Loucy (cell line): ENCODE measurements at regions not wholly inside any gene's neighbourhood (a gene's known extent, or its start where the extent isn't known, plus 50 kb on each side); places are given as distances from the start of the nearest gene placed in this dataset.

Source experiments
- CTCF ChIP-seq: fragments of 200-600 bp; sonication (generic); conservative IDR thresholded peaks from 2 replicates; pipeline ENCODE4 v1.5.1; 2014; ENCODE audit warnings: mild to moderate bottlenecking, antibody characterized with exemption, low read length
- EZH2phosphoT487 ChIP-seq: fragments of 200-600 bp; IDR thresholded peaks from 2 replicates; pipeline ENCODE4 v1.6.1; 2018; ENCODE audit warnings: antibody characterized with exemption, mild to moderate bottlenecking, moderate library complexity, borderline replicate concordance

- TF ChIP-seq CTCF: no peak
- no peak for TF ChIP-seq EZH2phosphoT487
These were observed 263.5 kb upstream of the FERD3L start for GRCh38 chr7:19408706-19409220.
